ENCODE measurements at regions not wholly inside any gene's neighbourhood (a gene's known extent, or its start where the extent isn't known, plus 50 kb on each side); places are given as distances from the start of the nearest gene placed in this dataset.

- no peak for DNase-seq (ENCODE audit: low read depth in 2 of 3, low spot score in 1 of 3)
Measured at GRCh38 chr20:16944745-16945144, 196.6 kb downstream of the OTOR start.

GRCh38 chr20:16945619-16946018 is 197.5 kb downstream of the OTOR start:
- DNase-seq (ENCODE audit: low read depth in 2 of 3, low spot score in 1 of 3) = no peak

- no peak for DNase-seq (ENCODE audit: low read depth in 2 of 3, low spot score in 1 of 3)
Measured at GRCh38 chr20:16946097-16946496, 197.9 kb downstream of the OTOR start.

- no peak for DNase-seq (ENCODE audit: low read depth in 2 of 3, low spot score in 1 of 3)
Measured at GRCh38 chr20:16947479-16947878, 199.3 kb downstream of the OTOR start.

- no peak for DNase-seq (ENCODE audit: low read depth in 2 of 3, low spot score in 1 of 3)
Measured at GRCh38 chr20:16951876-16952275, 203.7 kb downstream of the OTOR start.

- DNase-seq (ENCODE audit: low read depth in 2 of 3, low spot score in 1 of 3) = no peak
Measured at GRCh38 chr20:16952965-16953364, 204.8 kb downstream of the OTOR start.

- DNase-seq (ENCODE audit: low read depth in 2 of 3, low spot score in 1 of 3) = no peak
Measured at GRCh38 chr20:16953858-16954257, 205.7 kb downstream of the OTOR start.

GRCh38 chr20:16955462-16955861 is 207.3 kb downstream of the OTOR start:
- no peak for DNase-seq (ENCODE audit: low read depth in 2 of 3, low spot score in 1 of 3)

GRCh38 chr20:16955971-16956370 is 207.8 kb downstream of the OTOR start:
- DNase-seq (ENCODE audit: low read depth in 2 of 3, low spot score in 1 of 3) = no peak

- no peak for DNase-seq (ENCODE audit: low read depth in 2 of 3, low spot score in 1 of 3)
Measured at GRCh38 chr20:16965401-16965800, 217.2 kb downstream of the OTOR start.

- no peak for DNase-seq (ENCODE audit: low read depth in 2 of 3, low spot score in 1 of 3)
Measured at GRCh38 chr20:16966276-16966880, 218.2 kb downstream of the OTOR start.

GRCh38 chr20:16968099-16968498 is 219.9 kb downstream of the OTOR start:
- DNase-seq (ENCODE audit: low read depth in 2 of 3, low spot score in 1 of 3) = no peak

- DNase-seq (ENCODE audit: low read depth in 2 of 3, low spot score in 1 of 3) = no peak
Measured at GRCh38 chr20:16970776-16971175, 222.6 kb downstream of the OTOR start.

GRCh38 chr20:16974080-16974854 is 226.1 kb downstream of the OTOR start:
- DNase-seq (ENCODE audit: low read depth in 2 of 3, low spot score in 1 of 3) = no peak

- no peak for DNase-seq (ENCODE audit: low read depth in 2 of 3, low spot score in 1 of 3)
Measured at GRCh38 chr20:16974855-16975162, 226.7 kb downstream of the OTOR start.

GRCh38 chr20:16975682-16976081 is 227.5 kb downstream of the OTOR start:
- no peak for DNase-seq (ENCODE audit: low read depth in 2 of 3, low spot score in 1 of 3)

- no peak for DNase-seq (ENCODE audit: low read depth in 2 of 3, low spot score in 1 of 3)
Measured at GRCh38 chr20:16978497-16978896, 230.3 kb downstream of the OTOR start.

- no peak for DNase-seq (ENCODE audit: low read depth in 2 of 3, low spot score in 1 of 3)
Measured at GRCh38 chr20:16982091-16982726, 234.1 kb downstream of the OTOR start.

- no peak for DNase-seq (ENCODE audit: low read depth in 2 of 3, low spot score in 1 of 3)
Measured at GRCh38 chr20:16984481-16984880, 236.3 kb downstream of the OTOR start.

- no peak for DNase-seq (ENCODE audit: low read depth in 2 of 3, low spot score in 1 of 3)
Measured at GRCh38 chr20:17003170-17003870, 223.5 kb upstream of the PCSK2 start.

GRCh38 chr20:17010181-17010580 is 216.7 kb upstream of the PCSK2 start:
- no peak for DNase-seq (ENCODE audit: low read depth in 2 of 3, low spot score in 1 of 3)
